ENCODE measurements at regions not wholly inside any gene's neighbourhood (a gene's known extent, or its start where the extent isn't known, plus 50 kb on each side); places are given as distances from the start of the nearest gene placed in this dataset.

GRCh38 chr4:155521382-155521781 lies 144.6 kb upstream of the MAP9 start:
- TF ChIP-seq ZNF274 (IDR thresholded peaks at IDR 0.05; ENCODE audit: low read depth, low read length): no peak
- TF ChIP-seq YY1 (IDR thresholded peaks at IDR 0.05; ENCODE audit: insufficient read depth, insufficient read length): no peak
- no peak for TF ChIP-seq SUZ12 (IDR thresholded peaks at IDR 0.05; ENCODE audit: extremely low read depth, insufficient read depth, insufficient read length)
